GM20000 (cell line): ENCODE measurements at regions not wholly inside any gene's neighbourhood (a gene's known extent, or its start where the extent isn't known, plus 50 kb on each side); places are given as distances from the start of the nearest gene placed in this dataset.

Source experiments
- DNase-seq: peaks from one replicate; pipeline ENCODE4 v3.0.0; 2012; ENCODE audit warnings: low spot score
- CTCF ChIP-seq: IDR thresholded peaks from 2 replicates; pipeline ENCODE4 v1.5.1; 2012; ENCODE audit warnings: mild to moderate bottlenecking, control low read depth; ENCODE audit errors: extremely low read depth, missing control alignments

- TF ChIP-seq CTCF, result no peak
- DNase-seq, result no peak
Observed at GRCh38 chr2:126403039-126403628, 252.8 kb upstream of the GYPC start.

GRCh38 chr2:126406267-126406666, 249.7 kb upstream of the GYPC start:
- no peak for DNase-seq
- no peak for TF ChIP-seq CTCF

- no peak for TF ChIP-seq CTCF
- no peak for DNase-seq
Observed at GRCh38 chr2:126408671-126409070, 247.3 kb upstream of the GYPC start.

- DNase-seq, result no peak
- no peak for TF ChIP-seq CTCF
Observed at GRCh38 chr2:126409850-126410249, 246.1 kb upstream of the GYPC start.

GRCh38 chr2:126413079-126413478, 242.9 kb upstream of the GYPC start:
- no peak for TF ChIP-seq CTCF
- DNase-seq, result no peak

- DNase-seq, result no peak
- TF ChIP-seq CTCF, result no peak
Observed at GRCh38 chr2:126419403-126419802, 236.6 kb upstream of the GYPC start.

GRCh38 chr2:126425943-126426342, 230.0 kb upstream of the GYPC start:
- DNase-seq, result no peak
- TF ChIP-seq CTCF, result no peak

- no peak for DNase-seq
- no peak for TF ChIP-seq CTCF
Observed at GRCh38 chr2:126429103-126429502, 226.9 kb upstream of the GYPC start.
